GM23338 (cell line): ENCODE measurements at regions not wholly inside any gene's neighbourhood (a gene's known extent, or its start where the extent isn't known, plus 50 kb on each side); places are given as distances from the start of the nearest gene placed in this dataset.

Experiments
- ATAC-seq: fragments of 200-7000 bp; cut with Tn5 transposase; 3 replicates; pipeline ENCODE4 v1.9.1; 2020
- DNase-seq: peaks from one replicate; pipeline ENCODE4 v3.0.0-alpha.2; 2015; ENCODE audit warnings: low spot score
- H2AFZ ChIP-seq: fragments of 200-600 bp; sonication (generic); 2 replicates; pipeline ENCODE4 v1.8.0; 2016; ENCODE audit warnings: antibody characterized with exemption, mild to moderate bottlenecking, moderate library complexity
- H3F3A ChIP-seq: fragments of 200-600 bp; sonication (generic); replicated peaks from 2 replicates; pipeline ENCODE4 v1.8.0; 2017; ENCODE audit warnings: antibody characterized with exemption, mixed run types, low read depth
- H3K27ac ChIP-seq: fragments of 200-600 bp; sonication (generic); 2 replicates; pipeline ENCODE4 v1.6.1; 2016; ENCODE audit warnings: low read depth
- H3K27me3 ChIP-seq: fragments of 200-600 bp; sonication (generic); 2 replicates; pipeline ENCODE4 v1.8.0; 2016; ENCODE audit warnings: mild to moderate bottlenecking, mixed run types, moderate library complexity; ENCODE audit not compliant: insufficient read depth
- H3K36me3 ChIP-seq: fragments of 200-600 bp; sonication (generic); 2 replicates; pipeline ENCODE4 v1.8.0; 2016; ENCODE audit warnings: mild to moderate bottlenecking; ENCODE audit not compliant: insufficient read depth
- H3K4me1 ChIP-seq: fragments of 200-600 bp; sonication (generic); 2 replicates; pipeline ENCODE4 v1.8.0; 2016; ENCODE audit warnings: mild to moderate bottlenecking, moderate library complexity; ENCODE audit not compliant: insufficient read depth
- H3K4me2 ChIP-seq: fragments of 200-600 bp; sonication (generic); 2 replicates; pipeline ENCODE4 v1.7.1; 2017; ENCODE audit warnings: mixed run types
- H3K4me3 ChIP-seq: fragments of 200-600 bp; sonication (generic); 2 replicates; pipeline ENCODE4 v1.6.1; 2016; ENCODE audit warnings: mixed run types
- H3K79me2 ChIP-seq: fragments of 200-600 bp; sonication (generic); replicated peaks from 2 replicates; pipeline ENCODE4 v1.8.0; 2017; ENCODE audit warnings: mild to moderate bottlenecking; ENCODE audit not compliant: insufficient read depth
- H3K9me2 ChIP-seq: fragments of 200-600 bp; sonication (generic); 2 replicates; pipeline ENCODE4 v1.8.0; 2017; ENCODE audit not compliant: insufficient read depth
- H4K20me1 ChIP-seq: fragments of 200-600 bp; sonication (generic); replicated peaks from 2 replicates; pipeline ENCODE4 v1.8.0; 2017; ENCODE audit warnings: mild to moderate bottlenecking; ENCODE audit not compliant: insufficient read depth
- H3K27ac Mint-ChIP-seq: 2 replicates; pipeline ENCODE4 v1.8.0; 2020; ENCODE audit warnings: inconsistent platforms, mild to moderate bottlenecking, moderate library complexity, mixed read lengths
- H3K27me3 Mint-ChIP-seq: 3 replicates; pipeline ENCODE4 v1.8.0; 2022; ENCODE audit warnings: low read depth, mild to moderate bottlenecking, moderate library complexity, mixed read lengths, inconsistent platforms; ENCODE audit not compliant: insufficient read depth, poor library complexity
- H3K36me3 Mint-ChIP-seq: 3 replicates; pipeline ENCODE4 v1.8.0; 2021; ENCODE audit warnings: low read depth, mild to moderate bottlenecking, inconsistent platforms, moderate library complexity, mixed read lengths
- H3K4me1 Mint-ChIP-seq: 3 replicates; pipeline ENCODE4 v1.8.0; 2020; ENCODE audit warnings: mild to moderate bottlenecking, inconsistent platforms, mixed read lengths
- H3K4me3 Mint-ChIP-seq: 3 replicates; pipeline ENCODE4 v1.8.0; 2021; ENCODE audit warnings: moderate library complexity, mild to moderate bottlenecking, inconsistent platforms, mixed read lengths
- H3K9me3 Mint-ChIP-seq: 3 replicates; pipeline ENCODE4 v1.8.0; 2020; ENCODE audit warnings: moderate library complexity, mild to moderate bottlenecking, inconsistent platforms, mixed read lengths
- NANOG ChIP-seq: IDR thresholded peaks from 2 replicates; pipeline ENCODE4 v1.6.1; 2016; ENCODE audit warnings: antibody characterized with exemption, borderline replicate concordance
- STAT1 ChIP-seq: IDR thresholded peaks from one replicate; pipeline ENCODE4 v1.6.1; 2016; ENCODE audit warnings: antibody characterized with exemption; ENCODE audit not compliant: unreplicated experiment
- ZNF331 ChIP-seq: fragments of 250-450 bp; sonication (Bioruptor Pico); IDR thresholded peaks from 2 replicates; pipeline ENCODE4 v1.5.0; 2020; ENCODE audit warnings: low read depth, mild to moderate bottlenecking, moderate library complexity
- TF ChIP-seq, protein P1 (sequence below): IDR thresholded peaks from one replicate; pipeline ENCODE4 v1.6.1; 2018; ENCODE audit warnings: antibody characterized with exemption; ENCODE audit not compliant: unreplicated experiment
- TF ChIP-seq, protein P2 (sequence below), 2 experiments: fragments of 200-600 bp in 1 of 2; sonication (generic) in 1 of 2; conservative IDR thresholded peaks; 2 replicates each; pipeline versions ENCODE4 v1.5.1 to v1.6.1; 2016 to 2017; ENCODE audit warnings: antibody characterized with exemption in 2 of 2, low read depth in 2 of 2, mild to moderate bottlenecking in 2 of 2, moderate library complexity in 1 of 2
- TF ChIP-seq, protein P3 (sequence below): fragments of 250-450 bp; sonication (Bioruptor Pico); IDR thresholded peaks from 2 replicates; pipeline ENCODE4 v1.5.0; 2020; ENCODE audit warnings: mild to moderate bottlenecking, moderate library complexity
- TF ChIP-seq, protein P4 (sequence below): IDR thresholded peaks from 2 replicates; pipeline ENCODE4 v1.6.1; 2016; ENCODE audit warnings: antibody characterized with exemption

DNA sequence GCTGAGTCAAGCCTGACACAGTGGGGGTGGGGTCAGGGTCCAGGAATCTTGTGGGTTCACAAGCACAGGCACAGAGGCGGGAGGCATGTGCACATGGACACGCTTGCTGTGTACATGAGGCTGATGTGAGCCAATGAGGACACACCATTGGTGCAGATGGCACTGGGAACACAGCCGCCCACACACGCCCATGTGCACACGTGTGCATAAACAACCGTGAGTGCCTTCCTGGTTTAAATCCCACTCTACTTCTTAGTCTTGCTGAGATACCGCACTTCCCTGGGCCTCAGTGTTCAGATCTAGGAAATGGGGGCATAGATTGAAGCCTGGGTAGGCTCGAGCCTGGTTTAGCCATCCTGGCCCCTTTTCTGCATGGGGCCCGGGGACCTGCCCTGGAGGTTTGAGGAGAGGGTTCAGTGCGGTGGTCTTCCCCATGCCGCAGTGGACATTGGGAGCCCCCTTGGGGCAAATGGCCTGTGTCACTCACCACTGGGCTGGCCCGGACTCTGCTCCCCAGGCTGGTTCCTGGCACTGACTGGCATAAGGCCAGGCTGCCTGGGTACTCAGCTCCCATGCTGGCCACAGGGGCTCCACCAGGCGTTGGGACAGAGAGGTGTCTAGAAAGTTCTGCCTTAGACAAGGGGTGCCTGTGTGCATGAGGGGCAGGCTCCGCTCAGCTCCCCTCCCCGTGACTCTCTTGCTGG is 60.2 kb downstream of the CEBPB start (continued):
- TF ChIP-seq, protein P1, sequence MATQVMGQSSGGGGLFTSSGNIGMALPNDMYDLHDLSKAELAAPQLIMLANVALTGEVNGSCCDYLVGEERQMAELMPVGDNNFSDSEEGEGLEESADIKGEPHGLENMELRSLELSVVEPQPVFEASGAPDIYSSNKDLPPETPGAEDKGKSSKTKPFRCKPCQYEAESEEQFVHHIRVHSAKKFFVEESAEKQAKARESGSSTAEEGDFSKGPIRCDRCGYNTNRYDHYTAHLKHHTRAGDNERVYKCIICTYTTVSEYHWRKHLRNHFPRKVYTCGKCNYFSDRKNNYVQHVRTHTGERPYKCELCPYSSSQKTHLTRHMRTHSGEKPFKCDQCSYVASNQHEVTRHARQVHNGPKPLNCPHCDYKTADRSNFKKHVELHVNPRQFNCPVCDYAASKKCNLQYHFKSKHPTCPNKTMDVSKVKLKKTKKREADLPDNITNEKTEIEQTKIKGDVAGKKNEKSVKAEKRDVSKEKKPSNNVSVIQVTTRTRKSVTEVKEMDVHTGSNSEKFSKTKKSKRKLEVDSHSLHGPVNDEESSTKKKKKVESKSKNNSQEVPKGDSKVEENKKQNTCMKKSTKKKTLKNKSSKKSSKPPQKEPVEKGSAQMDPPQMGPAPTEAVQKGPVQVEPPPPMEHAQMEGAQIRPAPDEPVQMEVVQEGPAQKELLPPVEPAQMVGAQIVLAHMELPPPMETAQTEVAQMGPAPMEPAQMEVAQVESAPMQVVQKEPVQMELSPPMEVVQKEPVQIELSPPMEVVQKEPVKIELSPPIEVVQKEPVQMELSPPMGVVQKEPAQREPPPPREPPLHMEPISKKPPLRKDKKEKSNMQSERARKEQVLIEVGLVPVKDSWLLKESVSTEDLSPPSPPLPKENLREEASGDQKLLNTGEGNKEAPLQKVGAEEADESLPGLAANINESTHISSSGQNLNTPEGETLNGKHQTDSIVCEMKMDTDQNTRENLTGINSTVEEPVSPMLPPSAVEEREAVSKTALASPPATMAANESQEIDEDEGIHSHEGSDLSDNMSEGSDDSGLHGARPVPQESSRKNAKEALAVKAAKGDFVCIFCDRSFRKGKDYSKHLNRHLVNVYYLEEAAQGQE: no peak
- TF ChIP-seq, protein P2, sequence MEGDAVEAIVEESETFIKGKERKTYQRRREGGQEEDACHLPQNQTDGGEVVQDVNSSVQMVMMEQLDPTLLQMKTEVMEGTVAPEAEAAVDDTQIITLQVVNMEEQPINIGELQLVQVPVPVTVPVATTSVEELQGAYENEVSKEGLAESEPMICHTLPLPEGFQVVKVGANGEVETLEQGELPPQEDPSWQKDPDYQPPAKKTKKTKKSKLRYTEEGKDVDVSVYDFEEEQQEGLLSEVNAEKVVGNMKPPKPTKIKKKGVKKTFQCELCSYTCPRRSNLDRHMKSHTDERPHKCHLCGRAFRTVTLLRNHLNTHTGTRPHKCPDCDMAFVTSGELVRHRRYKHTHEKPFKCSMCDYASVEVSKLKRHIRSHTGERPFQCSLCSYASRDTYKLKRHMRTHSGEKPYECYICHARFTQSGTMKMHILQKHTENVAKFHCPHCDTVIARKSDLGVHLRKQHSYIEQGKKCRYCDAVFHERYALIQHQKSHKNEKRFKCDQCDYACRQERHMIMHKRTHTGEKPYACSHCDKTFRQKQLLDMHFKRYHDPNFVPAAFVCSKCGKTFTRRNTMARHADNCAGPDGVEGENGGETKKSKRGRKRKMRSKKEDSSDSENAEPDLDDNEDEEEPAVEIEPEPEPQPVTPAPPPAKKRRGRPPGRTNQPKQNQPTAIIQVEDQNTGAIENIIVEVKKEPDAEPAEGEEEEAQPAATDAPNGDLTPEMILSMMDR (conservative IDR thresholded peaks at IDR 0.05; ENCODE audit: low read depth in 2 of 2): no peak

DNA sequence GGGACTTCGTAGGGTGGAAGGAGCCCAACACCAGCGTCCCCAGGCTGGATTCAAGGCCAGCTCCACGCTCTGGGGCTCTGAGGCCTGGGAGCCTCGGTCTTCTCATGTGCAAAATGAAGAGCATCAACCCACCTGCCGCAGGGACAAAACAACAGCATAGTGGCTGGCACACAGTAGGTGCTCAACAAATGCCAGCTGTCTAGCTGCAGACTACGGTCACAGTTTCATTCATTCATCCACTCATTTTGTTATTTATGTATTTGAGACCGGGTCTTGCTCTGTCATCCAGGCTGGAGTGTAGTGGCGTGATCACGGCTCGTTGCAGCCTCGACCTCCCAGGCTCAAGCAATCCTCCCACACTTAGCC is 60.7 kb downstream of the CEBPB start:
- Mint-ChIP-seq H3K4me3 (no peak overlapping the region), H3K36me3 (no peaks in the 10 kb centered on the region), H3K27me3 (no peaks in the 10 kb centered on the region), H3K9me3 (no peaks in the 10 kb centered on the region; the same call in 2 of the 3 replicates), H3K4me1 (0 out of 3 replicates have a peak, but pooled peaks cover under 1% of the 10 kb centered on the region), H3K27ac (no peak overlapping the region)
- no peaks in the 10 kb centered on the region for H3K27me3 ChIP-seq
- ATAC-seq (no peak), DNase-seq (no peak)
- no peak overlapping the region for H3K4me2 ChIP-seq
- no peaks in the 10 kb centered on the region for H3F3A ChIP-seq
- no peak overlapping the region for H2AFZ ChIP-seq
- H3K4me1 ChIP-seq: no peaks in the 10 kb centered on the region
- H4K20me1 ChIP-seq: no peaks in the 10 kb centered on the region
- no peaks in the 10 kb centered on the region for H3K36me3 ChIP-seq
- H3K27ac ChIP-seq: no peak overlapping the region
- no peaks in the 10 kb centered on the region for H3K79me2 ChIP-seq
- no peak overlapping the region for H3K4me3 ChIP-seq
- H3K9me2 ChIP-seq: no peaks in the 10 kb centered on the region
- TF ChIP-seq NANOG (no peak), STAT1 (no peak), ZNF331 (CRISPR knock-in tag) (no peak)
- TF ChIP-seq, protein P3, sequence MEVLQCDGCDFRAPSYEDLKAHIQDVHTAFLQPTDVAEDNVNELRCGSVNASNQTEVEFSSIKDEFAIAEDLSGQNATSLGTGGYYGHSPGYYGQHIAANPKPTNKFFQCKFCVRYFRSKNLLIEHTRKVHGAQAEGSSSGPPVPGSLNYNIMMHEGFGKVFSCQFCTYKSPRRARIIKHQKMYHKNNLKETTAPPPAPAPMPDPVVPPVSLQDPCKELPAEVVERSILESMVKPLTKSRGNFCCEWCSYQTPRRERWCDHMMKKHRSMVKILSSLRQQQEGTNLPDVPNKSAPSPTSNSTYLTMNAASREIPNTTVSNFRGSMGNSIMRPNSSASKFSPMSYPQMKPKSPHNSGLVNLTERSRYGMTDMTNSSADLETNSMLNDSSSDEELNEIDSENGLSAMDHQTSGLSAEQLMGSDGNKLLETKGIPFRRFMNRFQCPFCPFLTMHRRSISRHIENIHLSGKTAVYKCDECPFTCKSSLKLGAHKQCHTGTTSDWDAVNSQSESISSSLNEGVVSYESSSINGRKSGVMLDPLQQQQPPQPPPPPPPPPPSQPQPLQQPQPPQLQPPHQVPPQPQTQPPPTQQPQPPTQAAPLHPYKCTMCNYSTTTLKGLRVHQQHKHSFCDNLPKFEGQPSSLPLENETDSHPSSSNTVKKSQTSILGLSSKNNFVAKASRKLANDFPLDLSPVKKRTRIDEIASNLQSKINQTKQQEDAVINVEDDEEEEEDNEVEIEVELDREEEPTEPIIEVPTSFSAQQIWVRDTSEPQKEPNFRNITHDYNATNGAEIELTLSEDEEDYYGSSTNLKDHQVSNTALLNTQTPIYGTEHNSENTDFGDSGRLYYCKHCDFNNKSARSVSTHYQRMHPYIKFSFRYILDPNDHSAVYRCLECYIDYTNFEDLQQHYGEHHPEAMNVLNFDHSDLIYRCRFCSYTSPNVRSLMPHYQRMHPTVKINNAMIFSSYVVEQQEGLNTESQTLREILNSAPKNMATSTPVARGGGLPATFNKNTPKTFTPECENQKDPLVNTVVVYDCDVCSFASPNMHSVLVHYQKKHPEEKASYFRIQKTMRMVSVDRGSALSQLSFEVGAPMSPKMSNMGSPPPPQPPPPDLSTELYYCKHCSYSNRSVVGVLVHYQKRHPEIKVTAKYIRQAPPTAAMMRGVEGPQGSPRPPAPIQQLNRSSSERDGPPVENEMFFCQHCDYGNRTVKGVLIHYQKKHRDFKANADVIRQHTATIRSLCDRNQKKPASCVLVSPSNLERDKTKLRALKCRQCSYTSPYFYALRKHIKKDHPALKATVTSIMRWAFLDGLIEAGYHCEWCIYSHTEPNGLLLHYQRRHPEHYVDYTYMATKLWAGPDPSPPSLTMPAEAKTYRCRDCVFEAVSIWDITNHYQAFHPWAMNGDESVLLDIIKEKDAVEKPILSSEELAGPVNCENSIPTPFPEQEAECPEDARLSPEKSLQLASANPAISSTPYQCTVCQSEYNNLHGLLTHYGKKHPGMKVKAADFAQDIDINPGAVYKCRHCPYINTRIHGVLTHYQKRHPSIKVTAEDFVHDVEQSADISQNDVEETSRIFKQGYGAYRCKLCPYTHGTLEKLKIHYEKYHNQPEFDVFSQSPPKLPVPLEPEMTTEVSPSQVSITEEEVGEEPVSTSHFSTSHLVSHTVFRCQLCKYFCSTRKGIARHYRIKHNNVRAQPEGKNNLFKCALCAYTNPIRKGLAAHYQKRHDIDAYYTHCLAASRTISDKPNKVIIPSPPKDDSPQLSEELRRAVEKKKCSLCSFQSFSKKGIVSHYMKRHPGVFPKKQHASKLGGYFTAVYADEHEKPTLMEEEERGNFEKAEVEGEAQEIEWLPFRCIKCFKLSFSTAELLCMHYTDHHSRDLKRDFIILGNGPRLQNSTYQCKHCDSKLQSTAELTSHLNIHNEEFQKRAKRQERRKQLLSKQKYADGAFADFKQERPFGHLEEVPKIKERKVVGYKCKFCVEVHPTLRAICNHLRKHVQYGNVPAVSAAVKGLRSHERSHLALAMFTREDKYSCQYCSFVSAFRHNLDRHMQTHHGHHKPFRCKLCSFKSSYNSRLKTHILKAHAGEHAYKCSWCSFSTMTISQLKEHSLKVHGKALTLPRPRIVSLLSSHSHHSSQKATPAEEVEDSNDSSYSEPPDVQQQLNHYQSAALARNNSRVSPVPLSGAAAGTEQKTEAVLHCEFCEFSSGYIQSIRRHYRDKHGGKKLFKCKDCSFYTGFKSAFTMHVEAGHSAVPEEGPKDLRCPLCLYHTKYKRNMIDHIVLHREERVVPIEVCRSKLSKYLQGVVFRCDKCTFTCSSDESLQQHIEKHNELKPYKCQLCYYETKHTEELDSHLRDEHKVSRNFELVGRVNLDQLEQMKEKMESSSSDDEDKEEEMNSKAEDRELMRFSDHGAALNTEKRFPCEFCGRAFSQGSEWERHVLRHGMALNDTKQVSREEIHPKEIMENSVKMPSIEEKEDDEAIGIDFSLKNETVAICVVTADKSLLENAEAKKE: no peak
- TF ChIP-seq, protein P4, sequence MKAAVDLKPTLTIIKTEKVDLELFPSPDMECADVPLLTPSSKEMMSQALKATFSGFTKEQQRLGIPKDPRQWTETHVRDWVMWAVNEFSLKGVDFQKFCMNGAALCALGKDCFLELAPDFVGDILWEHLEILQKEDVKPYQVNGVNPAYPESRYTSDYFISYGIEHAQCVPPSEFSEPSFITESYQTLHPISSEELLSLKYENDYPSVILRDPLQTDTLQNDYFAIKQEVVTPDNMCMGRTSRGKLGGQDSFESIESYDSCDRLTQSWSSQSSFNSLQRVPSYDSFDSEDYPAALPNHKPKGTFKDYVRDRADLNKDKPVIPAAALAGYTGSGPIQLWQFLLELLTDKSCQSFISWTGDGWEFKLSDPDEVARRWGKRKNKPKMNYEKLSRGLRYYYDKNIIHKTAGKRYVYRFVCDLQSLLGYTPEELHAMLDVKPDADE: no peak
- TF ChIP-seq, protein P1: no peak
